HCT116 (cell line): ENCODE measurements at regions not wholly inside any gene's neighbourhood (a gene's known extent, or its start where the extent isn't known, plus 50 kb on each side); places are given as distances from the start of the nearest gene placed in this dataset.
"Not testable (repeated sequence)": the region's sequence is repeated elsewhere in the genome, so short reads cannot be mapped to it uniquely, and the experiment has no call there.

Source experiments
- ATAC-seq: fragments of 200-7000 bp; cut with Tn5 transposase; 2 replicates; pipeline ENCODE4 v1.9.1; 2020; ENCODE audit warnings: mild to moderate bottlenecking, moderate library complexity
- BruUV-seq: library from RNA; stranded (reverse); fragments of 400-500 nt; replicated peaks from 2 replicates; lab custom pipeline; 2021; lab: Mats Ljungman, UMichigan
- CTCF ChIA-PET: fragments of 300-600 bp; sonication (Branson Sonifier 250); formaldehyde crosslinking; loops from one replicate; lab custom pipeline; 2021; ENCODE audit warnings: antibody characterized with exemption; lab: Charles Lee
- POLR2A ChIA-PET: fragments of 300-600, 350-600 bp; sonication (Branson Sonifier 250); formaldehyde crosslinking; loops from one replicate; lab custom pipeline; 2021; ENCODE audit warnings: antibody characterized with exemption; lab: Charles Lee
- RAD21 ChIA-PET, 2 experiments: fragments of 300-600 bp; sonication (Branson Sonifier 250); formaldehyde crosslinking; loops; one replicate each; lab custom pipeline; 2023; ENCODE audit warnings: low total read pairs in 2 of 2; ENCODE audit not compliant: uncharacterized antibody in 2 of 2, unreplicated experiment in 2 of 2, low non-redundant PET in 1 of 2; lab: Charles Lee
- DNase-seq: peaks from one replicate; pipeline ENCODE4 v3.0.0-alpha.2; 2010; ENCODE audit warnings: low read depth, low spot score
- H2AFZ ChIP-seq: fragments of 200-600 bp; shearing (Covaris generic), sonication (generic); 2 replicates; pipeline ENCODE4 v1.6.1; 2017; ENCODE audit warnings: low read depth, mixed run types, mixed read lengths, antibody characterized with exemption, low read length; ENCODE audit not compliant: poor library complexity, severe bottlenecking
- H3K27ac ChIP-seq: 2 replicates; pipeline ENCODE4 v1.5.1; 2012; ENCODE audit warnings: low read depth, low read length
- H3K27me3 ChIP-seq: fragments of 200-600 bp; sonication (generic); 2 replicates; pipeline ENCODE4 v1.6.1; 2016; ENCODE audit warnings: mixed run types, low read length, mixed read lengths; ENCODE audit not compliant: insufficient read depth
- H3K36me3 ChIP-seq, 2 experiments: fragments of 200-500 bp in 1 of 2; fragments of 200-600 bp in 1 of 2; sonication (Bioruptor generic) in 1 of 2; sonication (generic) in 1 of 2; 2 replicates each; pipeline versions ENCODE4 v1.5.1 to v1.6.1; 2014 to 2016; ENCODE audit warnings: low read length in 2 of 2, inconsistent platforms in 1 of 2, mixed read lengths in 1 of 2, mixed run types in 1 of 2; ENCODE audit not compliant: insufficient read depth in 2 of 2, control insufficient read depth in 1 of 2
- H3K4me1 ChIP-seq, 2 experiments: fragments of 200-600 bp in 1 of 2; sonication (generic) in 1 of 2; 2 replicates each; pipeline versions ENCODE4 v1.5.1 to v1.6.1; 2012 to 2017; ENCODE audit warnings: low read length in 2 of 2, inconsistent platforms in 1 of 2, mild to moderate bottlenecking in 1 of 2, mixed read lengths in 1 of 2, mixed run types in 1 of 2, moderate library complexity in 1 of 2; ENCODE audit not compliant: insufficient read depth in 2 of 2, control insufficient read depth in 1 of 2
- H3K4me2 ChIP-seq: fragments of 200-600 bp; sonication (generic); 2 replicates; pipeline ENCODE4 v1.6.1; 2017; ENCODE audit warnings: mixed run types, low read length, mixed read lengths
- H3K4me3 ChIP-seq, 2 experiments: fragments of 200-600 bp in 1 of 2; sonication (generic) in 1 of 2; replicated peaks in 1 of 2; 2 replicates each; pipeline ENCODE4 v1.5.1; 2011 to 2016; ENCODE audit warnings: low read length in 2 of 2, control low read depth in 1 of 2, low read depth in 1 of 2, mild to moderate bottlenecking in 1 of 2, mixed read lengths in 1 of 2, mixed run types in 1 of 2
- H3K79me2 ChIP-seq: fragments of 200-600 bp; sonication (generic); 2 replicates; pipeline ENCODE4 v1.6.1; 2017; ENCODE audit warnings: mild to moderate bottlenecking, mixed run types, low read length, moderate library complexity, mixed read lengths; ENCODE audit not compliant: insufficient read depth
- H3K9ac ChIP-seq: fragments of 200-600 bp; sonication (generic); 2 replicates; pipeline ENCODE4 v1.6.1; 2016; ENCODE audit warnings: low read length, mixed read lengths
- H3K9me2 ChIP-seq: fragments of 200-600 bp; sonication (generic), shearing (Covaris generic); 2 replicates; pipeline ENCODE4 v1.6.1; 2017; ENCODE audit warnings: mixed run types, mild to moderate bottlenecking, moderate library complexity; ENCODE audit not compliant: insufficient read depth
- H3K9me3 ChIP-seq, 2 experiments: fragments of 200-500 bp in 1 of 2; fragments of 200-600 bp in 1 of 2; sonication (Bioruptor generic) in 1 of 2; sonication (generic) in 1 of 2; 2 replicates each; pipeline ENCODE4 v1.6.1; 2014 to 2017; ENCODE audit warnings: low read length in 2 of 2, mixed read lengths in 2 of 2, inconsistent platforms in 1 of 2, low read depth in 1 of 2, mild to moderate bottlenecking in 1 of 2, mixed run types in 1 of 2, moderate library complexity in 1 of 2; ENCODE audit not compliant: control insufficient read depth in 1 of 2, insufficient read depth in 1 of 2
- H4K20me1 ChIP-seq: fragments of 200-600 bp; sonication (generic), shearing (Covaris generic); 2 replicates; pipeline ENCODE4 v1.6.1; 2017; ENCODE audit warnings: mixed run types, mild to moderate bottlenecking, moderate library complexity; ENCODE audit not compliant: insufficient read depth
- SRF ChIP-seq: IDR thresholded peaks from 2 replicates; pipeline ENCODE4 v1.6.1; 2012; ENCODE audit warnings: low read depth
- TCF7L2 ChIP-seq: IDR thresholded peaks from 2 replicates; pipeline ENCODE4 v1.7.0; 2011; ENCODE audit warnings: borderline replicate concordance, inconsistent platforms; ENCODE audit not compliant: insufficient read depth, insufficient read length; ENCODE audit errors: extremely low read depth
- YY1 ChIP-seq: IDR thresholded peaks from 2 replicates; pipeline ENCODE4 v1.6.1; 2011; ENCODE audit warnings: low read length, low read depth, moderate library complexity, mild to moderate bottlenecking; ENCODE audit not compliant: insufficient replicate concordance; ENCODE audit errors: extremely low read depth
- intact Hi-C: fragments of 100-400 bp; cut with micrococcal nuclease; formaldehyde crosslinking; loops from 2 replicates; pipeline ENCODE4 v1.10.0; 2022
- TF ChIP-seq, protein P1 (sequence below), 3 experiments: fragments of 200-600 bp in 1 of 3; sonication (generic) in 1 of 3; IDR thresholded peaks in 2 of 3; conservative IDR thresholded peaks in 1 of 3; 2 replicates each; pipeline ENCODE4 v1.5.1; 2012 to 2017; ENCODE audit warnings: low read depth in 2 of 3, low read length in 2 of 3, antibody characterized with exemption in 1 of 3, borderline replicate concordance in 1 of 3, control low read depth in 1 of 3, mild to moderate bottlenecking in 1 of 3, mixed read lengths in 1 of 3, mixed run types in 1 of 3, moderate library complexity in 1 of 3; ENCODE audit not compliant: insufficient read depth in 1 of 3
- TF ChIP-seq, protein P2 (sequence below): IDR thresholded peaks from 2 replicates; pipeline ENCODE4 v1.6.1; 2012
- TF ChIP-seq, protein P3 (sequence below): IDR thresholded peaks from 2 replicates; pipeline ENCODE4 v1.6.1; 2012

DNA sequence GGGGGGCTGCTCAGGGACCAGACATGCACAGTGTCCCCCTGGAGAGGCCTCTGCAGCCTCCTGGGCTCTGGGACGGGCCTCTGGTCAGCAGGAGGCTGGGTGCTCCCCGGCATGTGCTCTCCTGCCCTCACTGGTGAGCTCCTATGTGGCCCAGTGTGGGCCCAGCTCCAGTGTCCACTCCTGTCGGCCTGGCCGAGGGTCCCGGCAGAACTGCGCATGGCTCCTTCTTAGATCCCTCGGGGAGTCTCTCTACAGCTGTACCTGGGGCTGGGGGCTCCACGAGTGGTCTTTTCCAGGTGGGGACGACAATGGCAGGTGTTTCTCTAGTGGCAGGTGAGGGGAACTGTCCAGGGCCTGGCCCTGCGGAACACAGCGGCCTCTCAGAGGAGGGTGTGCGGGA is 367.3 kb downstream of the TMEM121 start:
- H4K20me1 ChIP-seq, RAD21 ChIA-PET, H3K79me2 ChIP-seq, H3K4me3 ChIP-seq, DNase-seq, CTCF ChIA-PET, H3K4me1 ChIP-seq, H3K36me3 ChIP-seq, H3K9me3 ChIP-seq, ATAC-seq, H3K27me3 ChIP-seq, H3K9me2 ChIP-seq, H2AFZ ChIP-seq, intact Hi-C loops, POLR2A ChIA-PET, BruUV-seq, H3K9ac ChIP-seq, H3K27ac ChIP-seq, H3K4me2 ChIP-seq: not testable (repeated sequence)

DNA sequence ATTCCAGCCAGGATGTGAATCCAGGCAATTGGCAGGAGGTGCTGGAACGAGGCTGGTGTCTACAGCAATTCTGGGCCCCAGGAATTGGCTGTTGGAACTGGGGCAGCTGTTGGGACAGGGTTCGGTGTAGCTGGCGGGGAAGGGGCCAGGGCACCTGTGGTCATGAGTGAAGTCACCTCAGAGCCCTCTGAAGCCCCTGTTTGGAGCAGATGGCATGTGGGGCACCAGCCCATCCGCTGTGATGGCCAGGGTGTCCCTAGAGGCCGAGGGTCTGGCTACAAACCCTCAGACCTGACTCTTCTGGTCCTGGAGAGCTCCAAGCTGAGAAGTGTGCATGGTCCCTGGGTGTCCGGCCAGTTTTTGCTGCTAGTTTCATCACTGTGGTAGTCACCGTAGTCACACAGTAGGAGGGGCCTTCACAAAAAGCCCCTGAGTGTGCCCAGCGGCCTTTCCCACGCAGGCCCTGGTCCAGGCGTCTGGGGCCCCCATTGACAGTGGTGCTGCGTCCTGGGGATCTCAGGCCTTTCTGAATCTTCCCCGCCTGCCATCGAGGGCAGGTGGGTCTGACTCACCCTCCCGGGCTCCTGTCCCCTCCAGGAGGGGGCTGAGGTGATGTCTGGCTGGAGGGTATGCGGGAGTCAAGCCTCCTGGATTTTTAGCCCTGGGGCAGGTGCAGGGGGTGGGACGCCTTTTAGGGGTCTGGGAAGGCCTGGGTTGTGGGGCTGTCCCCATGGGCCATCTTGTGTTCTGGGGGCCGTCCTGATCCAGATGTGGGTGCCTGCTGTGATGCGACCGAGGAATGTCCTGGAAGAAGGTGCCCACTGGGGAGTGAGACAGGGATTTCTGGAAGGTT is 368.0 kb downstream of the TMEM121 start:
- no TSS peak for BruUV-seq
- ChIA-PET POLR2A (no interaction called here), RAD21 (no interaction called here), CTCF (no interaction called here)
- no peaks in the 10 kb centered on the region for H4K20me1 ChIP-seq
- no peak overlapping the region for H2AFZ ChIP-seq
- H3K9ac ChIP-seq: no peak overlapping the region
- no peak overlapping the region for H3K27ac ChIP-seq
- no peaks in the 10 kb centered on the region for H3K27me3 ChIP-seq
- H3K4me3 ChIP-seq: no peak overlapping the region
- TF ChIP-seq, protein P1, sequence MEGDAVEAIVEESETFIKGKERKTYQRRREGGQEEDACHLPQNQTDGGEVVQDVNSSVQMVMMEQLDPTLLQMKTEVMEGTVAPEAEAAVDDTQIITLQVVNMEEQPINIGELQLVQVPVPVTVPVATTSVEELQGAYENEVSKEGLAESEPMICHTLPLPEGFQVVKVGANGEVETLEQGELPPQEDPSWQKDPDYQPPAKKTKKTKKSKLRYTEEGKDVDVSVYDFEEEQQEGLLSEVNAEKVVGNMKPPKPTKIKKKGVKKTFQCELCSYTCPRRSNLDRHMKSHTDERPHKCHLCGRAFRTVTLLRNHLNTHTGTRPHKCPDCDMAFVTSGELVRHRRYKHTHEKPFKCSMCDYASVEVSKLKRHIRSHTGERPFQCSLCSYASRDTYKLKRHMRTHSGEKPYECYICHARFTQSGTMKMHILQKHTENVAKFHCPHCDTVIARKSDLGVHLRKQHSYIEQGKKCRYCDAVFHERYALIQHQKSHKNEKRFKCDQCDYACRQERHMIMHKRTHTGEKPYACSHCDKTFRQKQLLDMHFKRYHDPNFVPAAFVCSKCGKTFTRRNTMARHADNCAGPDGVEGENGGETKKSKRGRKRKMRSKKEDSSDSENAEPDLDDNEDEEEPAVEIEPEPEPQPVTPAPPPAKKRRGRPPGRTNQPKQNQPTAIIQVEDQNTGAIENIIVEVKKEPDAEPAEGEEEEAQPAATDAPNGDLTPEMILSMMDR (IDR thresholded peaks at IDR 0.05 in 2 of 3, conservative IDR thresholded peaks at IDR 0.05 in 1 of 3; ENCODE audit: borderline replicate concordance in 1 of 3, insufficient read depth in 1 of 3, low read depth in 2 of 3, low read length in 2 of 3): no peak
- no peak for TF ChIP-seq YY1
- no peak for TF ChIP-seq SRF
- no peak for TF ChIP-seq TCF7L2
- TF ChIP-seq, protein P2, sequence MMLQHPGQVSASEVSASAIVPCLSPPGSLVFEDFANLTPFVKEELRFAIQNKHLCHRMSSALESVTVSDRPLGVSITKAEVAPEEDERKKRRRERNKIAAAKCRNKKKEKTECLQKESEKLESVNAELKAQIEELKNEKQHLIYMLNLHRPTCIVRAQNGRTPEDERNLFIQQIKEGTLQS: no peak
- TF ChIP-seq, protein P3, sequence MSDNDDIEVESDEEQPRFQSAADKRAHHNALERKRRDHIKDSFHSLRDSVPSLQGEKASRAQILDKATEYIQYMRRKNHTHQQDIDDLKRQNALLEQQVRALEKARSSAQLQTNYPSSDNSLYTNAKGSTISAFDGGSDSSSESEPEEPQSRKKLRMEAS: no peak
- no peaks in the 10 kb centered on the region for H3K4me1 ChIP-seq
- no peak for DNase-seq
- H3K36me3 ChIP-seq: no peaks in the 10 kb centered on the region
- no peaks in the 10 kb centered on the region for H3K9me3 ChIP-seq
- no peaks in the 10 kb centered on the region for H3K79me2 ChIP-seq
- ATAC-seq: no peak
- no peak overlapping the region for H3K4me2 ChIP-seq
- no peaks in the 10 kb centered on the region for H3K9me2 ChIP-seq
- intact Hi-C loops: no loop called here
